Spleen (tissue), 7 donors: ENCODE measurements at regions not wholly inside any gene's neighbourhood (a gene's known extent, or its start where the extent isn't known, plus 50 kb on each side); places are given as distances from the start of the nearest gene placed in this dataset.

Experiments used
- POLR2A ChIP-seq, 3 donors: fragments of 450-650 bp; IDR thresholded peaks; one replicate each; pipeline ENCODE4 v1.5.1; 2017; ENCODE audit warnings: antibody characterized with exemption in 3 of 3, mild to moderate bottlenecking in 1 of 3
- POLR2AphosphoS5 ChIP-seq, 3 donors: sonication (generic); formaldehyde crosslinking; IDR thresholded peaks; one replicate each; pipeline ENCODE4 v1.5.1; 2017; ENCODE audit warnings: antibody characterized with exemption in 3 of 3
- TF ChIP-seq, protein P1 (sequence below), 11 experiments: fragments of 200-600 bp in 7 of 11; fragments of 450-650 bp in 4 of 11; sonication (generic) in 4 of 11; IDR thresholded peaks in 8 of 11; conservative IDR thresholded peaks in 3 of 11; 1 replicate in 7 of 11; 2 replicates in 4 of 11; pipeline versions ENCODE4 v1.4.0 to v1.8.0; 2016 to 2021; ENCODE audit warnings: antibody characterized with exemption in 11 of 11, inconsistent platforms in 4 of 11, mild to moderate bottlenecking in 1 of 11
- donor health status: DM: no; HTN: no; CAD: no; lungs with moderate emphysema.
- donor health status: DM: no; HTN: no; CAD: no.
- donor health status: DM: no; HTN: no; CAD: no.

DNA sequence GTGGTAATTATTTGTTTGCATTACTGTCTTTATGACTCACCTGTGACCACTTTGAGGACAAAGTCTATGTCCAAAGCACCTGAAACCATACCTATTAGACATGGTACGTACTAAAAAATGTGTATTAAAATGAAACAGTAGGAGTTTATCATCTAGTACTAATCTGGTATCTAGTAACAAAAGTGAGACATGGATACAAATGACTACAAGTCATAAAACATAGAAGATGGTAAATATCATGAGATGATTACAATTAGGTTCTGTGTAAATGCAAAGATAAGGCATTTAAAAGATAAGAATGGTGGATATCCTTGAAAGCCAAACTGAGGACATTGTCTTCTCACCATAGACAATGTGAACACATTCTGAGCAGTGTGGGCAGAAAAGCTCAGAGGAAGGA is 113.5 kb upstream of the GUCY1A2 start:
- TF ChIP-seq, protein P1, sequence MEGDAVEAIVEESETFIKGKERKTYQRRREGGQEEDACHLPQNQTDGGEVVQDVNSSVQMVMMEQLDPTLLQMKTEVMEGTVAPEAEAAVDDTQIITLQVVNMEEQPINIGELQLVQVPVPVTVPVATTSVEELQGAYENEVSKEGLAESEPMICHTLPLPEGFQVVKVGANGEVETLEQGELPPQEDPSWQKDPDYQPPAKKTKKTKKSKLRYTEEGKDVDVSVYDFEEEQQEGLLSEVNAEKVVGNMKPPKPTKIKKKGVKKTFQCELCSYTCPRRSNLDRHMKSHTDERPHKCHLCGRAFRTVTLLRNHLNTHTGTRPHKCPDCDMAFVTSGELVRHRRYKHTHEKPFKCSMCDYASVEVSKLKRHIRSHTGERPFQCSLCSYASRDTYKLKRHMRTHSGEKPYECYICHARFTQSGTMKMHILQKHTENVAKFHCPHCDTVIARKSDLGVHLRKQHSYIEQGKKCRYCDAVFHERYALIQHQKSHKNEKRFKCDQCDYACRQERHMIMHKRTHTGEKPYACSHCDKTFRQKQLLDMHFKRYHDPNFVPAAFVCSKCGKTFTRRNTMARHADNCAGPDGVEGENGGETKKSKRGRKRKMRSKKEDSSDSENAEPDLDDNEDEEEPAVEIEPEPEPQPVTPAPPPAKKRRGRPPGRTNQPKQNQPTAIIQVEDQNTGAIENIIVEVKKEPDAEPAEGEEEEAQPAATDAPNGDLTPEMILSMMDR (IDR thresholded peaks at IDR 0.05 in 8 of 11, conservative IDR thresholded peaks at IDR 0.05 in 3 of 11): no peak
- TF ChIP-seq POLR2A (IDR thresholded peaks at IDR 0.05) (no peak), POLR2AphosphoS5 (IDR thresholded peaks at IDR 0.05) (no peak)
